ENCODE measurements at regions not wholly inside any gene's neighbourhood (a gene's known extent, or its start where the extent isn't known, plus 50 kb on each side); places are given as distances from the start of the nearest gene placed in this dataset.

- H3K27ac ChIP-seq (ENCODE audit: low read length) = peak overlapping the region; percentile 87
- H3K36me3 ChIP-seq (ENCODE audit: low read depth, low read length) = no peaks in the 10 kb centered on the region
- H3K4me3 ChIP-seq (ENCODE audit: low read length) = no peak overlapping the region
- TSS peak; percentile 84 for BruUV-seq (replicated peaks)
- intact Hi-C loops (cut with micrococcal nuclease) = no loop called here
- no peaks in the 10 kb centered on the region for H3F3A ChIP-seq (ENCODE audit: low read length, unreplicated experiment)
- H3K27me3 ChIP-seq (ENCODE audit: low read length) = no peaks in the 10 kb centered on the region
- H3K4me2 ChIP-seq (ENCODE audit: low read length) = peak overlapping the region; percentile 62
- H3K9me2 ChIP-seq (replicated peaks; ENCODE audit: low read length) = no peaks in the 10 kb centered on the region
- no peaks in the 10 kb centered on the region for H3K9me3 ChIP-seq (ENCODE audit: low read length)
- H2AFZ ChIP-seq (ENCODE audit: low read length) = peak overlapping the region; percentile 55
- CTCF ChIA-PET = no interaction called here
- no peaks in the 10 kb centered on the region for H4K20me1 ChIP-seq (ENCODE audit: low read length)
- POLR2A ChIA-PET (ENCODE audit: unreplicated experiment) = no interaction called here
- no peak for TF ChIP-seq EZH2 (IDR thresholded peaks at IDR 0.05; ENCODE audit: low read length, unreplicated experiment)
- no peak for TF ChIP-seq CTCF (conservative IDR thresholded peaks at IDR 0.05; ENCODE audit: low read depth, low read length)
- TF ChIP-seq EZH2phosphoT487 (IDR thresholded peaks at IDR 0.05; ENCODE audit: borderline replicate concordance, low read length) = no peak
- DNase-seq = peak; percentile 59
- H3K9ac ChIP-seq (ENCODE audit: low read length) = peak overlapping the region; percentile 62
- peak; percentile 54 for ATAC-seq
- H3K79me2 ChIP-seq (ENCODE audit: low read length) = no peaks in the 10 kb centered on the region
- H3K4me1 ChIP-seq (ENCODE audit: insufficient read depth, low read length) = peaks cover 27% of the 10 kb centered on the region
These were observed 306.9 kb downstream of the KLF5 start for GRCh38 chr13:73365681-73366080.

- no TSS peak for BruUV-seq (replicated peaks)
- no peaks in the 10 kb centered on the region for H4K20me1 ChIP-seq (ENCODE audit: low read length)
- peak overlapping the region; percentile 55 for H2AFZ ChIP-seq (ENCODE audit: low read length)
- no peaks in the 10 kb centered on the region for H3K27me3 ChIP-seq (ENCODE audit: low read length)
- no peaks in the 10 kb centered on the region for H3K9me3 ChIP-seq (ENCODE audit: low read length)
- ATAC-seq = peak; percentile 45
- H3K9me2 ChIP-seq (replicated peaks; ENCODE audit: low read length) = no peaks in the 10 kb centered on the region
- no peaks in the 10 kb centered on the region for H3F3A ChIP-seq (ENCODE audit: low read length, unreplicated experiment)
- peak overlapping the region; percentile 87 for H3K27ac ChIP-seq (ENCODE audit: low read length)
- peaks cover 27% of the 10 kb centered on the region for H3K4me1 ChIP-seq (ENCODE audit: insufficient read depth, low read length)
- no peak overlapping the region for H3K4me3 ChIP-seq (ENCODE audit: low read length)
- H3K36me3 ChIP-seq (ENCODE audit: low read depth, low read length) = no peaks in the 10 kb centered on the region
- no peaks in the 10 kb centered on the region for H3K79me2 ChIP-seq (ENCODE audit: low read length)
- intact Hi-C loops (cut with micrococcal nuclease) = no loop called here
- peak; percentile 17 for DNase-seq
- POLR2A ChIA-PET (ENCODE audit: unreplicated experiment) = no interaction called here
- peak overlapping the region; percentile 62 for H3K4me2 ChIP-seq (ENCODE audit: low read length)
- CTCF ChIA-PET = no interaction called here
- peak overlapping the region; percentile 62 for H3K9ac ChIP-seq (ENCODE audit: low read length)
- TF ChIP-seq CTCF (conservative IDR thresholded peaks at IDR 0.05; ENCODE audit: low read depth, low read length) (no peak), EZH2 (IDR thresholded peaks at IDR 0.05; ENCODE audit: low read length, unreplicated experiment) (no peak), EZH2phosphoT487 (IDR thresholded peaks at IDR 0.05; ENCODE audit: borderline replicate concordance, low read length) (no peak)
These were observed 306.4 kb downstream of the KLF5 start for GRCh38 chr13:73365252-73365651.

GRCh38 chr13:73364736-73365135 lies 305.9 kb downstream of the KLF5 start:
- Histone ChIP-seq H3F3A (ENCODE audit: low read length, unreplicated experiment) (no peaks in the 10 kb centered on the region), H3K9me2 (replicated peaks; ENCODE audit: low read length) (no peaks in the 10 kb centered on the region), H3K4me1 (ENCODE audit: insufficient read depth, low read length) (peaks cover 27% of the 10 kb centered on the region), H3K9ac (ENCODE audit: low read length) (peak overlapping the region; percentile 62; the same call in 1 of the 2 replicates), H3K9me3 (ENCODE audit: low read length) (no peaks in the 10 kb centered on the region), H3K4me3 (ENCODE audit: low read length) (no peak overlapping the region), H2AFZ (ENCODE audit: low read length) (no peak overlapping the region), H3K27me3 (ENCODE audit: low read length) (no peaks in the 10 kb centered on the region), H3K36me3 (ENCODE audit: low read depth, low read length) (no peaks in the 10 kb centered on the region), H3K4me2 (ENCODE audit: low read length) (no peak overlapping the region), H4K20me1 (ENCODE audit: low read length) (no peaks in the 10 kb centered on the region), H3K27ac (ENCODE audit: low read length) (peak overlapping the region; percentile 87), H3K79me2 (ENCODE audit: low read length) (no peaks in the 10 kb centered on the region)
- ChIA-PET POLR2A (ENCODE audit: unreplicated experiment) (no interaction called here), CTCF (no interaction called here)
- ATAC-seq (no peak), DNase-seq (no peak)
- no TSS peak for BruUV-seq (replicated peaks)
- intact Hi-C loops (cut with micrococcal nuclease) = no loop called here
- TF ChIP-seq EZH2 (IDR thresholded peaks at IDR 0.05; ENCODE audit: low read length, unreplicated experiment) (no peak), EZH2phosphoT487 (IDR thresholded peaks at IDR 0.05; ENCODE audit: borderline replicate concordance, low read length) (no peak), CTCF (conservative IDR thresholded peaks at IDR 0.05; ENCODE audit: low read depth, low read length) (no peak)

Measured in PC-3 (cell line).